Osteoblast (primary cell): ENCODE measurements at regions not wholly inside any gene's neighbourhood (a gene's known extent, or its start where the extent isn't known, plus 50 kb on each side); places are given as distances from the start of the nearest gene placed in this dataset.

Source experiments
- DNase-seq: peaks from one replicate; pipeline ENCODE4 v3.0.0; 2011; ENCODE audit warnings: low spot score, mixed read lengths; ENCODE audit not compliant: insufficient read length; ENCODE audit errors: missing footprints
- H2AFZ ChIP-seq: 2 replicates; pipeline ENCODE4 v1.6.0; 2011; ENCODE audit warnings: mild to moderate bottlenecking, low read length
- H3K27ac ChIP-seq: 2 replicates; pipeline ENCODE4 v1.5.1; 2011; ENCODE audit warnings: mild to moderate bottlenecking, low read depth, low read length, moderate library complexity
- H3K27me3 ChIP-seq: 2 replicates; pipeline ENCODE4 v1.6.0; 2012; ENCODE audit warnings: mild to moderate bottlenecking, control low read depth, inconsistent platforms, low read length, moderate library complexity; ENCODE audit not compliant: insufficient read depth
- H3K36me3 ChIP-seq: 2 replicates; pipeline ENCODE4 v1.5.1; 2011; ENCODE audit warnings: mild to moderate bottlenecking, low read length, control low read depth, moderate library complexity; ENCODE audit not compliant: insufficient read depth
- H3K4me1 ChIP-seq: 2 replicates; pipeline ENCODE4 v1.5.1; 2011; ENCODE audit warnings: mild to moderate bottlenecking, low read length, control low read depth, moderate library complexity; ENCODE audit not compliant: insufficient read depth
- H3K4me2 ChIP-seq: 2 replicates; pipeline ENCODE4 v1.6.0; 2011; ENCODE audit warnings: mild to moderate bottlenecking, low read length; ENCODE audit not compliant: insufficient read depth
- H3K4me3 ChIP-seq: fragments of 200-600 bp; sonication (generic); 3 replicates; pipeline ENCODE4 v1.5.1; 2012; ENCODE audit warnings: mild to moderate bottlenecking, low read length, inconsistent platforms; ENCODE audit not compliant: insufficient read depth
- H3K79me2 ChIP-seq: 2 replicates; pipeline ENCODE4 v1.6.0; 2012; ENCODE audit warnings: mild to moderate bottlenecking, low read length, control low read depth, inconsistent platforms; ENCODE audit not compliant: insufficient read depth
- H3K9me3 ChIP-seq: 2 replicates; pipeline ENCODE4 v1.5.1; 2011; ENCODE audit warnings: low read depth, low read length, control low read depth
- H4K20me1 ChIP-seq: 2 replicates; pipeline ENCODE4 v1.6.0; 2012; ENCODE audit warnings: mild to moderate bottlenecking, low read length, control low read depth; ENCODE audit not compliant: insufficient read depth
- TF ChIP-seq, protein P1 (sequence below): IDR thresholded peaks from 2 replicates; pipeline ENCODE4 v1.5.1; 2011; ENCODE audit warnings: mild to moderate bottlenecking, low read depth, low read length, moderate library complexity; ENCODE audit errors: extremely low read depth

GRCh38 chr12:43210485-43211192 is 341.4 kb downstream of the ADAMTS20 start:
- Histone ChIP-seq H3K4me2 (peak overlapping the region; percentile 74), H3K4me1 (peaks cover 57% of the 10 kb centered on the region), H3K4me3 (peak overlapping the region; percentile 19), H3K79me2 (no peaks in the 10 kb centered on the region), H3K9me3 (no peaks in the 10 kb centered on the region), H4K20me1 (no peaks in the 10 kb centered on the region), H3K27ac (peak overlapping the region; percentile 87), H2AFZ (peak overlapping the region; percentile 49), H3K27me3 (no peaks in the 10 kb centered on the region), H3K36me3 (no peaks in the 10 kb centered on the region)
- no peak for DNase-seq
- TF ChIP-seq, protein P1, sequence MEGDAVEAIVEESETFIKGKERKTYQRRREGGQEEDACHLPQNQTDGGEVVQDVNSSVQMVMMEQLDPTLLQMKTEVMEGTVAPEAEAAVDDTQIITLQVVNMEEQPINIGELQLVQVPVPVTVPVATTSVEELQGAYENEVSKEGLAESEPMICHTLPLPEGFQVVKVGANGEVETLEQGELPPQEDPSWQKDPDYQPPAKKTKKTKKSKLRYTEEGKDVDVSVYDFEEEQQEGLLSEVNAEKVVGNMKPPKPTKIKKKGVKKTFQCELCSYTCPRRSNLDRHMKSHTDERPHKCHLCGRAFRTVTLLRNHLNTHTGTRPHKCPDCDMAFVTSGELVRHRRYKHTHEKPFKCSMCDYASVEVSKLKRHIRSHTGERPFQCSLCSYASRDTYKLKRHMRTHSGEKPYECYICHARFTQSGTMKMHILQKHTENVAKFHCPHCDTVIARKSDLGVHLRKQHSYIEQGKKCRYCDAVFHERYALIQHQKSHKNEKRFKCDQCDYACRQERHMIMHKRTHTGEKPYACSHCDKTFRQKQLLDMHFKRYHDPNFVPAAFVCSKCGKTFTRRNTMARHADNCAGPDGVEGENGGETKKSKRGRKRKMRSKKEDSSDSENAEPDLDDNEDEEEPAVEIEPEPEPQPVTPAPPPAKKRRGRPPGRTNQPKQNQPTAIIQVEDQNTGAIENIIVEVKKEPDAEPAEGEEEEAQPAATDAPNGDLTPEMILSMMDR, result no peak

GRCh38 chr12:43208627-43209026 is 343.4 kb downstream of the ADAMTS20 start:
- H3K27ac ChIP-seq, result peak overlapping the region; percentile 87
- H4K20me1 ChIP-seq, result no peaks in the 10 kb centered on the region
- DNase-seq, result peak; percentile 66
- H2AFZ ChIP-seq, result peak overlapping the region; percentile 12
- no peak overlapping the region for H3K4me3 ChIP-seq
- H3K4me1 ChIP-seq, result peaks cover 57% of the 10 kb centered on the region
- H3K79me2 ChIP-seq, result no peaks in the 10 kb centered on the region
- H3K9me3 ChIP-seq, result no peaks in the 10 kb centered on the region
- no peaks in the 10 kb centered on the region for H3K27me3 ChIP-seq
- peak overlapping the region; percentile 43 for H3K4me2 ChIP-seq
- TF ChIP-seq, protein P1, result no peak
- H3K36me3 ChIP-seq, result no peaks in the 10 kb centered on the region

GRCh38 chr12:43208221-43208620 is 343.8 kb downstream of the ADAMTS20 start:
- no peaks in the 10 kb centered on the region for H4K20me1 ChIP-seq
- peak overlapping the region; percentile 43 for H3K4me2 ChIP-seq
- TF ChIP-seq, protein P1, result no peak
- peak overlapping the region; percentile 12 for H2AFZ ChIP-seq
- no peaks in the 10 kb centered on the region for H3K36me3 ChIP-seq
- peak overlapping the region; percentile 87 for H3K27ac ChIP-seq
- DNase-seq, result peak; percentile 43
- H3K4me3 ChIP-seq, result no peak overlapping the region
- H3K9me3 ChIP-seq, result no peaks in the 10 kb centered on the region
- H3K79me2 ChIP-seq, result no peaks in the 10 kb centered on the region
- peaks cover 56% of the 10 kb centered on the region for H3K4me1 ChIP-seq
- no peaks in the 10 kb centered on the region for H3K27me3 ChIP-seq

DNA sequence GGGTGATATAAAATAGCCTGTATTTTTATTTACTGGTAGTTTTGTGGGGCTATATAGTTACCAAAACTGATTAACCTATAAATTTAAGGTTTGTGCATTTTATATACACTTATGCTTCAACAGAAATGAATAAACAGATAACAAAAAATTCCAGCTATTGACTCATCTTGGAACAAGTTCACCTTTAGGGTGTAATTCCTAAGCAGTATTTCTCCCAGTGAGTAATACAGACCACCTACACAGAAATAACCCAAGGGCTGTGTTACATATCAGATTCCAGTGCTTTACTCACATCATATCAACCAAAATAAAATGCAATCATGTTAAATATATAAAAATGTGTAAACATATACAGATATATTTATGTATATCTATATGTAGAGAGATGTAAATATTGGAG is 345.6 kb downstream of the ADAMTS20 start:
- no peak overlapping the region for H3K27ac ChIP-seq
- H3K79me2 ChIP-seq, result no peaks in the 10 kb centered on the region
- H4K20me1 ChIP-seq, result no peaks in the 10 kb centered on the region
- no peak overlapping the region for H3K4me2 ChIP-seq
- H2AFZ ChIP-seq, result no peak overlapping the region
- DNase-seq, result peak; percentile 69
- no peak overlapping the region for H3K4me3 ChIP-seq
- no peaks in the 10 kb centered on the region for H3K27me3 ChIP-seq
- no peaks in the 10 kb centered on the region for H3K9me3 ChIP-seq
- H3K4me1 ChIP-seq, result peaks cover 41% of the 10 kb centered on the region
- H3K36me3 ChIP-seq, result no peaks in the 10 kb centered on the region
- TF ChIP-seq, protein P1, result no peak
